Forelimb muscle (tissue), 1 donor: ENCODE measurements at regions not wholly inside any gene's neighbourhood (a gene's known extent, or its start where the extent isn't known, plus 50 kb on each side); places are given as distances from the start of the nearest gene placed in this dataset.
"Not testable (repeated sequence)": the region's sequence is repeated elsewhere in the genome, so short reads cannot be mapped to it uniquely, and the experiment has no call there.

Source experiments
- DNase-seq: peaks from one replicate; pipeline ENCODE4 v3.0.0-alpha.2; 2013; ENCODE audit warnings: low read depth

- DNase-seq, result no peak
These were observed 741.8 kb upstream of the LUZP2 start for GRCh38 chr11:23755076-23755475.

- no peak for DNase-seq
These were observed 741.1 kb upstream of the LUZP2 start for GRCh38 chr11:23755769-23756168.

DNA sequence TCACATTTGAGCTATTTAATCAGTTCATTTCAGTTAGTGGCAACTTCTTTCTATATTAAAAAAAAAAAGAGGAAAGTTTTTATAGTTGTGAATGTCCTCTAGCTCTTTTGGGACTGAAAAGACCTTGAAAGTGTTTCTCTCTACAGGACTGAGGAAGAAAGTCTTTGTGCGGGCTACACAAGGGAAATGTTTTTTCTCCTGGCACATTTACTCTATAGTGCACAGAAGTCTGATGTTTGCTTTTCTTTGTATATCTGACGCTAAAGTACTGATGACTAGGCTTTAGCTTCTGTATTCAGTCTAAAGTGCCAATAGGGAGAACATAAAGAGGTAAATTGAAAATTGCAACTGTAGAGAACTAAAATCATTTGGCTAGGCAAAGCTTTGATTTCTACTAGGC, 737.4 kb upstream of the LUZP2 start:
- DNase-seq, result no peak

GRCh38 chr11:23764286-23764685, 732.6 kb upstream of the LUZP2 start:
- DNase-seq, result no peak

DNA sequence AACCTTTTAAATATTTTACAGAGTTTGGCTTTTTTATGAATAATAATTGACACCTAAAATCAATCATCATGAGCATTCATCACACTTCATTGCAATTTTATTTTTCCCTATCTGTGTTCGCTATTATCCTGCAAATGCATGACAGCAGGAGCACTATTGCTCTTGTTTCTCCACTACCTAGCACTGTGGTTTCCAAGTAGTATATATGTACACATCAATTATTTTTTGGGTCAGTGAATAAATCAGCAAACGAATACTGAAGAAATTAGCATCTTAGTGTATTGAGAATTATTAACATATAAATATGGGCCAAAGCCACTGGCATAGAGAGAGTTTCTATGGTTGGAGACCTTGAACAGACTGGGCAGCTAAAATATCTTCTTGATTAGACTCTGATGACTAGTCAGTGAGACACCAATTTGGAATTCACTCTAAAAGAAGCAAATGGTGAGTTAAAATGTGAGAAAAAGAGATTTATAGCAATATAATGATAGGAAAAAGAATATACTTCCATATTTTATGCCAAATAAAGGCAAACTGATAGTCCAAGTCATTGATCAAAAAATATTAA, 731.1 kb upstream of the LUZP2 start:
- no peak for DNase-seq

DNA sequence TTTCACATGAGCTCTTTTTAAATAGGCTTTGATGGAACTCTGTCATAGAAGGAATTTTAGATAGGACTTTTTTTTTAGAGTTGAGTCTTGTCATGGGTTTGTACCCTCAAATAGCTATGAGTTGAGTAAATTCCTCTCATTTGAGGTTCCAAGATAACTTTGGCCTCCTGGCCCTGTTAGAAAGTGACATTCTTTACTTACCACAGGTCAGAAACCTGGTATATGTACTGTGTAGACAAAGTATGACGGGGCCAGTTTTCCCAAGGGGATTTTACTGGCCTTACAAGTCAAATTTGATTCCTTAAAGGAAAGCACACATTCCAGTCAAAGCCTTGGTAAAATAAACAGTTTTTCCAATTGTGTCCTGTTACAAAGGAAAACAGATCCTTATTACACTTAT, 729.3 kb upstream of the LUZP2 start:
- DNase-seq, result no peak

- no peak for DNase-seq
These were observed 727.6 kb upstream of the LUZP2 start for GRCh38 chr11:23769214-23769613.

DNA sequence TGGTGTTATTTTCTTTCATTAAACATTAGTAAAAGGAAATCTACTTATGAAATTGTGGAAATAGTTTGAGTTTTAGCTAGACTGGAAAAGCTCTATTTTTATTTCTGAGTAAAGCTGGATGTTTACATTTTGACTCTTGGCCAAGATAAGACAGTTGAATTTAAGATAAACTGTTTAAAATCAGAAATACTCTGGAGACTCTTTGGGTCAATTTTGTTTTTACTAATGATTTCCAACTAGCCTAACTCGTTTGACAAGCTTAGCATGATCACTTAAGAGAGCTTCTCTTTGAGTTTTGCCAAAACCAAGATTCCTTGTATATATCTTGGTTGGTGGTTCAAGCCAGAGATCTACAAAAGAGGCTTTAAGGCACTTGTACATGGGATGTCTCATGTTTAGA, 724.8 kb upstream of the LUZP2 start:
- no peak for DNase-seq

- DNase-seq, result no peak
These were observed 717.9 kb upstream of the LUZP2 start for GRCh38 chr11:23778971-23779370.

GRCh38 chr11:23780231-23780630, 716.6 kb upstream of the LUZP2 start:
- DNase-seq, result no peak

DNA sequence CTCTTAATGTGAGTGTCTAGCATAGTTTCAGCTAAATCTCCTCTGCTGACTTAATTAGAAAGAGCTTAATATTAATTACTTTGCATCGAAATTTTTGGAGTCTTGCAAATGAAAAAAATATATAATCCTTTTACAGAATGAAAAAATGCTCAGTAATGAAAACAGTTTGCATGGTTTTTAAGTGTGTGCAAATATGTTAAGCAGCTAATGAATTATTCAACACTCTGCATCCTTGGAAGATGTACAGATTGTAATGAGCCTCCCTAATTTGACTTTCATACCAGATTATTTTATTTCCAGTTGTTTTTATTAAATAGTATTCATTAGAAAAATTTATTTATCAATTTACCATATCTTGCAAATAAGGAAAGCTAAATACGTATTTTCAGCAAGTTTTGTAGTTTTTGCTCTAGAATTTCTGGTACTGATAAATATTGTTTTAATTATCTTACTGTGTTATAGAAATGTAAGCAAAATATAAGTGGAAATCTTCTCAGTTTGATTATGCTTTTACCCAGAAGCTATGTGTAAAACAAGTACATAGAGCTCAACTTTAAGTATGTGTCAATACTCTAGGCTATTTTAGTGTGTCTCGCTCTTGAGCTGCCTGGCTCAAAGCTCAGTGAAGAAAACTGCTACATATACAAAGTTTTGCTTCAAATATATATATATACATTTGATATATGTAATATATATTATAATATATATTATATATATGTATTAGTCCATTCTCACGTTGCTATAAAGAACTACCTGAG, 714.9 kb upstream of the LUZP2 start:
- DNase-seq, result no peak

- not testable (repeated sequence) for DNase-seq
These were observed 709.9 kb upstream of the LUZP2 start for GRCh38 chr11:23786974-23787373.

GRCh38 chr11:23789200-23789853, 707.5 kb upstream of the LUZP2 start:
- DNase-seq, result no peak

DNA sequence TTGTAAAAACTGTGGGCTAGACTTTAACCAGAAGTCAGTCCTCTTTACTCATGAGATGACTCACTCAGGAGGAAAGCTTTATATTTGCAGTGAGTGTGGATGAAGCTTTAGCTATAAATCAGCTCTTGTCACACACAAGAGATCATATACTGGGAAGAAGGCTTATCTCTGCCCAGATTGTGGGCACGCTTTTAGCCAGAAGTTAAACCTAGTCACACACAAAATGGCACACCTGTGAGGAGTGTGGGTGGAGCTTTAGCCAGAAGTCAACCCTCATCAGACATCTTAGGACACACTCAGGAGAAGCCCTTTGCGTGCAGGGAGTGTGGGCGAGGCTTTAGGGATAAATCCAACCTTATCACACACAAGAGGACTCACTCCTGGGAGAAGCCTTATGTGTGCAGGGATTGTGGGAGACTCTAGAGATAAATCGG, 706.9 kb upstream of the LUZP2 start:
- DNase-seq, result no peak

GRCh38 chr11:23797624-23798419, 699.0 kb upstream of the LUZP2 start:
- no peak for DNase-seq

GRCh38 chr11:23834306-23834705, 662.5 kb upstream of the LUZP2 start:
- DNase-seq, result not testable (repeated sequence)

DNA sequence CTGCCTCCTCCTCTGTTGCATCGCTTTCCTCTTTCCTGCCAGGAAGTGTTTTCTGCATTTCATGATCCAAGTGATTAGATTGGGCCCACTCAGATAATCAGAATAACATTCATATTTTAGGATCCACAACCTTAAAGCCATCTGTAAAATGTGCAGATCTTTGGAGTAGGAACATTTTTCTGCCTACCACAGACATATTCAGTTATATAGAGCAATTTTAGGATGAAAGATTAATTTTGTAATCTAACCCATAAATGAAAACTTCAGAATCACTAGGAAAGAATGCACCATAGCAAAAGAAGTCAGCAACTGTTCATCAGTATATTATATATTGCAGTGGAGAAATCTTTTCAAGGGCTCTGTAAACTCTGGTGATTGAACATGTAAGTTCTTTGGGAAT, 659.9 kb upstream of the LUZP2 start:
- DNase-seq, result no peak

GRCh38 chr11:23840872-23841271, 656.0 kb upstream of the LUZP2 start:
- no peak for DNase-seq

DNA sequence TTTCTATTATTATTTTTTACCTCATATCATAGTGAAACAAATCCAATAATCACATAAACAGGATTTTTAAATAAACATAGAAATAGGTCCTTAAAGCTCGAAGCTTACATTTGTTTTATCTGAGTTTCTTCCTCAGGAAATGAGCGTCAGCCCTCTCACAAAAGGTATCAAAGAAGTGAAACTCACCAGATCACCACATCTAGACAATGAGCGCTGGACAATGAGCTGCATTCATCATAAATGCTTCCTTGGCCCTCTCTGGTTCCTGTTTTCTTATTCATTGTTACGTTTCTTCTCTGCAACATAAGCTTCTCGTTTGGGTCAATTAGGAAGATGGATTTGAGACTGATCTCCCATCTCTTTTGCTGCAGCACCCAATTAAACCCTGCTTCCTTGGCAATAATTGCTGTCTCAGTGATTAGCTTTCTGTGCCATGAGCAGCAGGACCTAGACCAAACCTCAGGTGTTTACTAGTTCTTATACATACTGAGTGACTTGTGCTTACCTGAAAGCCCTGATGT, 649.9 kb upstream of the LUZP2 start:
- no peak for DNase-seq

GRCh38 chr11:23851216-23851615, 645.6 kb upstream of the LUZP2 start:
- no peak for DNase-seq

DNA sequence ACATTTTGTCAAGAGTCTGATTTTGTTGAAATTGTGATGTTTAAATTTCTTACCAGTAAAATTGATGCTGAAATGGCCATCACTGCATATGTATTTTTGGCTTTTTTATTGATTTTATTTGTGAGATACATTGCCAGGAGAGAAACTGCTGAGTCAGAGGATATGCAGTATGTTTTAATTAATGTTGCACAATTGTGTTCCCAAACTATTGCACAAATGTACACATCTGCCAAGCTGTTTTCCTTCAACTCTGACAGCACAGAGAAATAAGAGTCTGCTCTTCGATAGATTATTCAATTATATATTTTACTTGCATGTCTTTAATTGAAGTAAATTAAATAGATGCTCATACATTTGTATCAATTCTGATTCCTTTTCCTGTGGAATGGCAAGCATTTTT, 640.2 kb upstream of the LUZP2 start:
- DNase-seq, result no peak

GRCh38 chr11:23859087-23859486, 637.8 kb upstream of the LUZP2 start:
- no peak for DNase-seq
